HG02759 (cell line): ENCODE measurements at regions not wholly inside any gene's neighbourhood (a gene's known extent, or its start where the extent isn't known, plus 50 kb on each side); places are given as distances from the start of the nearest gene placed in this dataset.

Experiments
- ATAC-seq: cut with Tn5 transposase; IDR thresholded peaks from one replicate; pipeline ENCODE4 v1.9.1; 2021; ENCODE audit warnings: mild to moderate bottlenecking, moderate library complexity; ENCODE audit not compliant: unreplicated experiment

DNA sequence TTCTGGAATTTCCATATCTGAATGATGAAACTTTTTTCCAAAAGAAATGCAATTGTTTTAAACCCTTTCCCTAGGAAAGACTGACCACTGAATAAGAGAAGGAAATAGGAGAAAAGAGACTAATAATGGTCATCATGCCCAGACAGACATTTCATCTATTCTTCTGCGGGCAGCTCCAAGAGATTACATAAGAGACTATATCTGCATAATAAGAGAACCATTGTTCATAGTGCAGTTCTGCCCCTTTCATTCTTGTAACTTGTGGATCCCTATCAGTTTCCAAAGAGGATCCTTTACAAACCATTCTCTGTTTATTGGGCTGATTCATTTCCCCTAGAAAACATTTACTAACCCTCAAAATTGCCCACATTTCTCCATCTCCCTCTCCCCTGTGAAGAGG lies 197.8 kb downstream of the FSCB start:
- ATAC-seq: no peak

DNA sequence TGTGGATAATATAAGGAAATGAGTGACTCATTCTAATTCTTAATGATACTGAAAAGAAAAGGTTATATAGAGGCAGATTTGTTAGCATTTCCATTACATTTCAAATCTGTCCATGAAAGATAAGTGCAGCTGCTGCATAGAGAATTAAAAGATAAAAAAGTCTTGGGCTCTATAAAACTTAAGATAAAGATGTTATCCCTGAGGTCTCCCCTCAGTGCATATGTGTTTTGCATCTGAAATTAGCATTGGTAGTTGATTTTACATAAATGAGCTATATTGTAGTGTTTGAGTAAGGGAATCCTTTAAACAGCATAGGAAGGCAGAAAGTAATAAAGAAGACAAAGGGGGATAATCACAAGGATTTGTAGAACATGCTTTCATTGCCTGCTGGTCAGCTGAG lies 206.2 kb downstream of the FSCB start:
- ATAC-seq: no peak

DNA sequence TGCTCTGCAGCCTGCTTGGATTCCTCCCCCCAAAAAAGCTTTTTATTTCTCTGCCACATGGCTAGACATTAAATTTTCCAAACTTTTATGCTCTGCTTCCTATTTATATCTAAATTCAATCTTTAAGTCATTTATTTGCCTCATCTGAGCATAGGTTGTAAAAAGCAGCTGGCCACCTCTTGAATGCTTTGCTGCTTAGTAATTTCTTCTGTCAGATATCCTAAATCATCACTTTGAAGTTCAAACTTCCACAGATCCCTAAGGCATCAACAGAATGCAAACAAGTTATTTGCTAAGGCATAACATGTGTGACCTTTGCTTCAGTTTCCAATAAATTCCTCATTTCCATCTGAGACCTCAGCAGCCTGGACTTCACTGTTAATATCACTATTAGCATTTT lies 209.6 kb downstream of the FSCB start:
- no peak for ATAC-seq

DNA sequence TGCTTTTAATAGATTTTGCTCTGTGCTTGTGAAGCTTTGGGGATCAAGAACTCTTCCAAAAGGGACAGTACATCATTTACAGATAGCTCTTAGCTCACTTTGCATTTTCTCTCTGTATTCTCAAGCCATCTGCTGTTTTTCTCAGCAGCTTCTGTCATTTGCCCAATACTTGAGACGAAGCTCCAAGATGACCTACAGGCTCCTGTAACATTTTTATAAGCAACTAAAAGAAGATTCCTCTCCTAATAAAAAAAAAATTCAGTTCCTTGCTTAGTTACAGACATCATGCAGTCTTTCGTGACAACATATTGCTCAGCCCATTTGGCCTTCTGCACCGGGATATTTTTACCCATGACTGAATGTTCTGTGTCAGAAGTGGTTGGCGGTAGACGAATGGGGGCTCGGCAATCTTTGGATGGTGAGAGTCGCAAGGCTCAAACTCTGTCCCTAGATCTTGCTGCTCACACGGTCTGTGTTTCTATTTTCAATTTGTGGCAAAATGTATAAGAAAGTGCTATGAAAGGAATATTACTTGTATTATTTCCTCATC lies 215.6 kb downstream of the FSCB start:
- no peak for ATAC-seq

DNA sequence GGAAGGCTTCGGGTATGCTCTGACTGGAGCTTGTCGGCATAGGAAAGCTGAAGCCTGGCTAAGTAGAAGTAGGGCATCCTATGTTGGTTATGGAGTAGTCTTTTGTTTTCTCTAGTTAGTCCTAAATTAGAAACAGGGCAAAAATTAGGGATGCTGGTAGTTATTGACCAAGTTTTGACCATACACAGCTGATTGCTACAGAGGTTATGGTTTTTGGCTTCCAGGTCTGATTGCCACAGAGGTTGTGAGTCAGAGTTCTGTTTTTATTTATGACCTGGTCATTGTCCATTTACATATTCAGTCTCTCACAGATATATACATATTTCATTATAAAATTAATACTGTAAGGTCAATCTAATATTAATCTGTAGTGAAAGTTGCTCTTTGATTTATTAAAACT lies 219.2 kb downstream of the FSCB start:
- no peak for ATAC-seq

DNA sequence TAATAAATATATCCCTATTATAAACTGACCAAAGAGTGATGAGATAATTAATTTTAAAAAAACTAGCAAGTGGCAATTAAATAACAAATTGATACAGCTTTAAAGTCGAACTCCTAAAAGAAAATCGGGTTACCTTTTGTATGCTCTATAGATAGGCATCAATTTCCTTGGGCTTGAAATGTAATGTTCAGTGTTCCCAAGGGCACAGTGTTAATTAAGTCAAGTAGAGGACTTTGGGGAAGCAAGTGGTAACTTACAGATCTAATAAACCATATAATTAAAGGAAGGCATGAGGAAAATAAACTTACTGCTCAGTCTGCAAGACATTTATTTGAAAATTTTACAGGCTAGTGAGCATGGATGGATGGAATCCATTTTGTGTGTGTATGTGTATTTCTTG lies 220.9 kb downstream of the FSCB start:
- ATAC-seq: no peak

DNA sequence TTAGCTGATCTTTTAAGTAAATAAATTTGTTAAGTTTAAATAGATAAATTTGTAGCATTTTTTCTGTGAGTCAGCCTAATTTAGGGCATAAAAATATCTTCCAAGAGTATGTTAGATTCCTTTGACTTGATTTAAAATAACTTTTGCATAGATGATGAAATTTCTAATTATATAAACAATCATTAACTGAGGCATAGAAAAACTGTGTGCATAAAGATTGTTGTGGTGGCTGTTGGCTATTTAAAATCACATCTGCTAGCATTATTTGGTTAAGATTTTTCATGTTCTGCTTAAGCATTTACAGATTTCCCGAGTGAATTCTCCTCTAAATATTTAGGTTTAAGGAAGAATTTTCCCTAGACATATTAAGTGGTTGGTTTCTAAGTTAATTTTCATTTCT lies 223.2 kb downstream of the FSCB start:
- ATAC-seq: no peak

DNA sequence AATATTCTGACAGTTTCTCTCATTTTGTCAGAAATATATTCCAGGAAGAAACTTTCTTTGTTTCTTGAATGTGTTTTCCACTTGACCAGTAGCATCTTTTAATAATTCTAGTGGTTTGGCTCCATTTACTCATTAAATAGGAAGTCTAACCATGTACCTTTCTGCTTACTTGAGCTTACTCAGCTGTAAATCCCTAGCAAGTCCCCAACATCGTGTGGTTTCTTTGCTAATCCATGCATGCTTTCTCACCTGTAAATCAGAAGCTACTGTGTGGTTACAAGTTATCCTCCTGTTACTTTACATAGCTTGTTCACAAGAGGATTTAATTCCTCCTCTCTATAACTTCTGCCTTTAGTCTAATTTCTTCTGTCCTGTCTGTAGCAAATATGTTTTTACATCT lies 227.7 kb downstream of the FSCB start:
- peak; percentile 77 for ATAC-seq

DNA sequence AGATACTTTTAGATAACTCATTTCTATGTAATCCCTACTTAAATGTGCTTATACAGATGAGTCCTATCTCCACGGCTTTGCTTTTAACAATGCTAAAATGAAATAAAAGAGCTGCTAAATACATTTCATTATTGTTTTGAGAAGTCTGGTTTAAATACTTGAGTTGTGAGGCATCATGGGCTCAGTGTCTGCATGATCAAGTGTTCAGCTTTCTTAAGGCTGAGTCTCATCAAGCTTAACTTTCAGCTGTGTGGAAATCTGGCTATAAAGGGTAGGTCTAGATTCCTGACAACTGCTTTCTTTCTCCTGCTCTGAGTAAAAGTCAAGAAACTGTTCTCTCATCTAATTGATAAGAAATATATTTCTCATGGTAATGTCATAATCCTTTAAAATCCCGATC lies 235.4 kb downstream of the FSCB start:
- no peak for ATAC-seq

DNA sequence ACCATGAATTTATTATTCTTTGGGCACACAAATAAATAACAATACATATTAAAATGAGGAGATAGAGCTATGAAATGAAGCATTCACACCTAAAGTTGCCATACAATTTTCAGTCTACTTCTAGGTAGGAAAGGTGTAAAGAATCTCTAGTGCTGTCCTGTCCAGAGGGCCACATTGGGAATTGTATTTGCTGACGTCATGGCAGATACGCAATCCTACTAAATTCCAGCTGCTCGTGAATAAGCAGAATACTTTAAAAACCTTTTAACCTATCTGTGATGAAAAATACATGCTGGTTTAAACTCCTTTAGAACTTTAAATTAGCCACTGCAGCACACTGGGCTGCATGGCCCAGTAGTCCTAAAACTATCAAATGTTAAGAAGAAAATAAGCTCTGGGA lies 236.1 kb downstream of the FSCB start:
- ATAC-seq: no peak

DNA sequence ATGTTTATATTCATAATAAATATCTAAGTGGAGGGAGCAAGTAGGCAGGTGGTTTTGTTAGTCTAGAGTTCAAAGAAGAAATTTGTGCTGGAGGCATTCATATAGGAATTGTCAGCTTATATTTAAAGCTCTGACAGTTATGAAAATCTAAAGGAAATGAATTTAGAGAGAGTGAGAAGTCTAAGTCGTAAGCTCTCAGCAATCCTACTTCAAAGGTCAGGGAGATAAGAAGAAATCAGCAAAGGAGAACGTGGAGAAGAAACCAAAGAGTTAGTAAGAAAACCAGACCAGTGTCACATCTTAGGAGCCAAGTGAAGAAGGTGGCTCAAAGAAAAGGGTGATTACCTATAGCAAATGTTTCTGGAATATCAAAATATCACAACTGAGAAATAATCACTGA lies 241.8 kb downstream of the FSCB start:
- ATAC-seq: no peak

DNA sequence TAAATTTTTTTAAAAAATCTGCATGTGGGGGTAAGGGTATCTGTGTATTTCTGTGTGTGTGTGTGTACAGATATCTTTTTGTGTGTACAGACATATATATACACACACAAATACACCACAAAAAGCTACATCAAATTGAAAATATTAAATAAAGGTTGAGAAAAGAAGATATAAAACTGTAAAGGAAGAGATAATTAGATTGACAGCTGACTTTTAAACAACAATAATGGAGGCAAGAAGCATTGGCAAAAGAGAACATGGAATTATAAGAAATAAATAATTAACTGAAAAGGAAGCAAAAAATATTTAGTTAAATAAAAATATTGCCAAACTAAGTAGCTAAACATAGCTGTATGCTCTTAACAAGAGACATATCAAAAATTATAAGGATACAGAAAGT lies 291.4 kb downstream of the FSCB start:
- ATAC-seq: no peak

DNA sequence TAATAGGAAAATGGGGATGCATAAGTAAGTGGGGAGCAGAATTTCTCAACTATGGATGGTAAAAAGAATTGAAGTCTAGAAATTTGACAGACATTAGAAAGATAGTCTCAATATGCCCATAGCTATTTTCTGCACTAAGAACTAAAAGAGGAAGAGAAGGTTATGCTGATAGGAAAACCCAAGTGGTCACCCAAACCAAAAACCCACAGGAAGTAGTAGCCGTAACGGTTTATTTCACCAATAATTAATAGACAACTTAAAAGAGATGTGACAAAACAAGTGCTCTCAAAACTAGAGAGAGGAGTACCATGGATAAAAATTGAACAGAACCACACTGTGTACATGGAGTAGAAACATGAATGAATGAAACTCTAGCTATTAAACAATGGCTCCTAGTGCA lies 295.4 kb downstream of the FSCB start:
- no peak for ATAC-seq

DNA sequence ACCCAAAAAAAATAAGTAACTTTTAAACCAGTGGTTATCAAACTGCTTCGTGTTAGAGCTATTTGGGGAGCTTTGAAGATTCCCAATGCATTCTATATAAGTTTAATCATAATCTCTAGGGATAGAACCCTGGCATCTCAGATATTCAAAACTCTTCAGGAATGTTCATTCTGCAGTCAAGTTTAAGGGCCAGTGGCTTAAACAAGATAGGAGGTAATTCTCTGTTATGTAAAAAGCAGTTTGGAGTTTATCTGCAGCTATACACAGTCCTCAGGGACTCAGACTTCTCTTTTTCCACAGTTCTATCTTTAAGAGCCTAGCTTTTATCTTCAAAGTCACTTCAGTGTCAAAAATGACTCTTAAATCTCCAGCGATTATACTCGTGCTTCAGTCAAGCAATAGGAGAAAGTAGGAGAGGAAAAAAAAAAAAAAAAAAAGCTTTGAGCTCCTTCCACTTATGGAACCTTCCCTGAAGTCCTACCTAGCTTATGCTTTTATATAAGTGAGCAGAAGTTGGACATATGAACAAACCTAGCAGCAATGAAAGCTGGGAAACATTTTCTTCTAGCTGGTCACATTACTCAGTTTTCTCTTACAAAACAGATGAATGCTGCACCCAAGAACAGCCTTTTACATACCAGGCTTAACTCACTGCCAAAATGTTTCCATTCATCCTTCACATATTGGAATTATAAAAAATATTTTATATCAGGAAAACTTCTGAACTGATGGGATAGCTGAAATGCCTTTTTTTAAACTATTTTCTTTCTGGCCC lies 302.8 kb downstream of the FSCB start:
- ATAC-seq: no peak

DNA sequence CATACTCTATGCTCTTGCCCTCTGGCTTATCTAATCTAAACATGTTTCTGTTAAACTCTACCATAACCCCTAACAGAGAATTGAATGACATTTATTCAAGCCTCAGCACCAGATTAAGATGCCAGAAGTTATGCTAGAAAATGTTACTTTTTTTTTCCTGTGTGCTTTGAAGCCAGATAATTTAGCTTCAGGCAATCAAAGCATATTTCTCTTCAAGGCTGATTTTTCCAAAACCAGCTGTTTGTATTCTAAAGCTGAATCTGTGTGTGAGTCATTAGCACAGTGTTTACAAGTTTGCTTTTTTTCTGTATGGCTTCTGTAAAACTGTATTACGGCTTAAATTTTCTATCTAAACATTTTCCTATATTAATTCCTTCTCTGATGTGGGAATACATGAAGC lies 326.1 kb downstream of the FSCB start:
- no peak for ATAC-seq

DNA sequence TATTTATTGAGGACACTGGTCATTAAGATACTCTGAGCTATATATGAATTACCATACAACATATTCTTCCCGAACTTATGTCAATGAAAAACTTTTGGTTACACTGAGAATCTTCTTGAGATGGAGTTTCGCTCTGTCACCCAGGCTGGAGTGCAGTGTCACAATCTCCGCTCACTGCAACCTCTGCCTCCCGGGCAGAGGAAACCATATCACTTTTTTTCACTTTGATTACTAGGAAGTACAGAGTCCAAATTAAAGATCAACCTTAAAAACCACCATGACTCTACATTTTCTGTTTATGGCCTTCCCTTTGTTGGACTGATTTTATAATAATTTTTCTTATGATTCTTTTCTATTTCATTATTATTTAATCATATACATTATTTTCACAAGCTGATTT lies 336.5 kb downstream of the FSCB start:
- ATAC-seq: no peak

DNA sequence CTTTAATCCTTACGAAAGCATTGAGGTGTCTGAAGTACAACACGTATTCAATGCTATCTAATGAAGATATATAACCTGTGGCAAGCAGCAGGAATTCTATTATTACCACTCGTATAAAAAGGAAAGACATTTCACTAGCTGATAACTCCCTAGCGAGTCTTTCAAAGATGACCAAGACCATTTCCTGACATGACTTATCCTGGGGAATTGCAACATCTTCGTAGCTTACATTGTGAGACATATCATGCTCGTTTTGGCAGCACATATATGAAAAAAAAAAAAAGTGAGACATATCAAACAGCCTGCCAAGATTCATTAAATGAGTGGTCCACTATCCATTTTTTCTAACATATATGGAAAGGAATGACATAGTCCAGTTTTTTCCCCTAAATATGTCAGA lies 337.0 kb downstream of the FSCB start:
- ATAC-seq: no peak

DNA sequence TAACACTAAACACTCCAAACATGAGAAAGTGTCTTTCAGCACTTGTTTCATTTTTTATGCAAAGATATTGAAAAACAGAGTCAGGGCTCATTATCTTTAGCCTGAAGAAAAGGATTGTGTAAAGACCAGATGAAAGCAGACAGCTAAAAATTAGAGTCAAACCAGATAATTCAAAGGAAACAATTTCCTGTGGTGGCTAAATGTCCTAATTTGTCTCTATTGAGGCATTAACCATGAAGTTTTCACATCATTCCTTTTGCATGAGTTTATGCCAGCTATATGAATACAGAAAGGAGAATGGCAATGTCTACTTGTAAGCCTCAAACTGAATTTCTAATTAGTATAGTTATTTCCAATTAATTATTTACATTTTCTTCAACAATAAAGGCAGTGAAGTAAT lies 338.5 kb downstream of the FSCB start:
- no peak for ATAC-seq

DNA sequence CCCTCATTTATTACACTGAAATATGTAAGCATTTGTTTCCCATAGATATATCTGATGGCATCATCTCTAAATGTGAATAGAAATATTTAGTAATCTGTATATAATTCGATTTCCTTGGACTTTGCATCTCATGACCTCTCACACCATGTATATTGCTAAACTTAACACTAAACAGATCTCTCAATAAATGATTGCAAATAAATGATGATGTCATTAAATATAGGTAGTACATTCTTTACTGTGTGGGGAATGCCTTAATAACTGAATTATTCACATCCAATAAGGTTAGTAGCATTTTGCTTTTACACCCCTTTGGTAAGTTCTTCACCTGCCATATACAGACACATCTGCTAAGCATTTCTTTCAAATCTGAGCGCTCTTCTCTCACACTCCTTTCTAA lies 340.5 kb downstream of the FSCB start:
- no peak for ATAC-seq

DNA sequence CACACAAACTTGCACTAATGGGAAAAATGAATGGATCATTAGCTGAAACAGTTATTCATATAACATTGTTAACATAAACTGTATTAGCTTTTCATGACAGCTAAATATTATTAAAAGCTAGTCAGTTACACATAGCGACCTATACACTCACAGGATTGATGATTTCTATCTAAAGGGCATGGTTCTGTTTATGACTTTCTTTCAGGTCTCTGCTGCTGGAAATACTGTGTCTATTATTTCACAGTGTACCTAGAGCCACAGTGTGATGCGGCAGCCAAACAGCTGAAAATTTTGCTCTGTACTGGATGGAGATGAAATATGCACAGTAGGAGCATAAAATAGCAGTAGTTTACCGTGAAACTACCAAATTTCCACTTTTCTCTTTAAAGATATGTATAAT lies 341.1 kb downstream of the FSCB start:
- ATAC-seq: no peak

DNA sequence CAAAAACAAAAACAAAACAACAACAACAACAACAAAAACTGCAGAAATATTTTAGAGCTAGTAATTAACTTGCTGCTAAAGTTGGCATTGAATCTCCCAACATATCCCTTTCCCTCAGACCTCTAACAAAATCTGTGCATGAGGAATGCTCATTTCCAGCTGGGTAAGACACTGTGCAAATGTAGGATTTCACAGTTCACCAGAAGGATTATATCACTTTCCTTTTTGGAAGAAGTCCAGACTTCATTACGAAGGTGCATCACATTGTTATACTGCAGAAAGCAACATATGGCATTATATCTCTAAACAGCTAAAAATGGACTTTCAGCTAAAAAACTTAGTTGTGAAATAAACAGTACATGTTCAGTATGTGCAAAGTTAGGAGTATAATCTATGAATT lies 341.8 kb downstream of the FSCB start:
- no peak for ATAC-seq

DNA sequence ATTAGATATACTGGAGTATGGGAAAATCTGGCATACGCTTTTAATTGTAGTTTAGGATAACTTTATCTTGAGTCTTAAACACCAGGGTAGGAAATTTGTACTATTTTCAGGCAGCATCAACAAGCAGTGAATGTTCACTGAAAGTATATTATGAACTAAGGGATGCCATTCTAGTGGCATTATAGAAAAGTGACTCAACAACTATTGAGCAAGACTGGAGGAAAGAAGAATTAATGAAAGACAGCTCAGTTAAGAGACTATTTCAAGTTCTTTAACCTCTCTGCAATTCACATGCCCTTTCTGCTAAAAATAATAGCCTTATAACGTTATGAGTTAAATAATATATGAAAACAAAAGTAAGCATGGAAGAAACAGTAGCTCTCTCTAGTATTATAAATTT lies 343.1 kb downstream of the FSCB start:
- ATAC-seq: no peak

DNA sequence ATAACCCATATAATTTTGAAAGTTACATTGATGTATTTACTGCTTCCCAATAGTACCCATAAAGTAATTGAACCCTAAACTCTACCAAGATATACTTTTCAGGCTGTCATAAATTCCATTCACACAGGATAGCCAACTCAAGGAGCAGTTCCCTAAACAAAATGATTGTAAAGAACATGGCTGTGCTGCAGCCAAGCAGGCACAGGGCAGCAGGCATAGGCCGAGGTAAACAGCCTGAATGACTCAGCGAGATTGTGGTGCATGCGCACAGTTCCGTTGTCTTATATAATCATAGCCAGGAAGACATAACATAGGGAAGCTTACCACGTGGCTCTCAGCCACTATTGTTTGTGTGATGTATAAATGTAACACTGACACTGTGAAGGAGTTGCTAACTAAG lies 344.9 kb downstream of the FSCB start:
- ATAC-seq: no peak
